A673 (cell line): ENCODE measurements at regions not wholly inside any gene's neighbourhood (a gene's known extent, or its start where the extent isn't known, plus 50 kb on each side); places are given as distances from the start of the nearest gene placed in this dataset.

Source experiments
- BruUV-seq: library from RNA; stranded (reverse); fragments of 400-500 nt; replicated peaks from 2 replicates; lab custom pipeline; 2021; lab: Mats Ljungman, UMichigan
- CTCF ChIA-PET: fragments of 300-600 bp; sonication (Branson Sonifier 250); formaldehyde crosslinking; loops from one replicate; lab custom pipeline; 2022; ENCODE audit warnings: antibody characterized with exemption; lab: Charles Lee
- POLR2A ChIA-PET: fragments of 300-600 bp; sonication (Branson Sonifier 250); formaldehyde crosslinking; loops from one replicate; lab custom pipeline; 2022; ENCODE audit warnings: antibody characterized with exemption; ENCODE audit not compliant: low non-redundant PET; lab: Charles Lee
- DNase-seq: peaks from one replicate; pipeline ENCODE4 v3.0.0-alpha.2; 2015; ENCODE audit warnings: low spot score
- H3K27ac ChIP-seq: fragments of 200-600 bp; sonication (generic); 2 replicates; pipeline ENCODE4 v1.5.1; 2016; ENCODE audit warnings: mixed run types, low read depth, mild to moderate bottlenecking, mixed read lengths, antibody characterized with exemption, low read length; ENCODE audit not compliant: poor library complexity, severe bottlenecking
- H3K27me3 ChIP-seq: fragments of 200-600 bp; sonication (generic); replicated peaks from 2 replicates; pipeline ENCODE4 v1.6.1; 2017; ENCODE audit warnings: mixed run types, low read depth, mild to moderate bottlenecking, mixed read lengths, antibody characterized with exemption, low read length; ENCODE audit not compliant: insufficient read depth, poor library complexity
- H3K36me3 ChIP-seq: fragments of 200-600 bp; sonication (generic); 2 replicates; pipeline ENCODE4 v1.6.1; 2016; ENCODE audit warnings: mixed run types, mild to moderate bottlenecking, mixed read lengths, antibody characterized with exemption, low read length; ENCODE audit not compliant: insufficient read depth, poor library complexity, severe bottlenecking
- H3K4me1 ChIP-seq: fragments of 200-600 bp; sonication (generic); 2 replicates; pipeline ENCODE4 v1.6.1; 2017; ENCODE audit warnings: mixed run types, mild to moderate bottlenecking, mixed read lengths, antibody characterized with exemption, low read length; ENCODE audit not compliant: insufficient read depth, poor library complexity, severe bottlenecking
- H3K4me3 ChIP-seq: fragments of 200-600 bp; sonication (generic); 2 replicates; pipeline ENCODE4 v1.5.1; 2016; ENCODE audit warnings: low read depth, mixed run types, mild to moderate bottlenecking, mixed read lengths, low read length; ENCODE audit not compliant: poor library complexity, severe bottlenecking
- H3K9me3 ChIP-seq: fragments of 200-600 bp; sonication (generic); 2 replicates; pipeline ENCODE4 v1.6.1; 2016; ENCODE audit warnings: mixed run types, low read depth, mild to moderate bottlenecking, mixed read lengths, antibody characterized with exemption, low read length; ENCODE audit not compliant: poor library complexity, severe bottlenecking
- EZH2 ChIP-seq: fragments of 200-600 bp; sonication (generic); IDR thresholded peaks from 2 replicates; pipeline ENCODE4 v1.6.1; 2017; ENCODE audit warnings: borderline replicate concordance, low read depth, mild to moderate bottlenecking, mixed read lengths, antibody characterized with exemption, low read length; ENCODE audit not compliant: poor library complexity, severe bottlenecking
- intact Hi-C: fragments of 100-400 bp; cut with micrococcal nuclease; formaldehyde crosslinking; loops from one replicate; pipeline ENCODE4 v1.10.0; 2022; ENCODE audit not compliant: unreplicated experiment
- TF ChIP-seq, protein P1 (sequence below): fragments of 300-800, 200-600 bp; sonication (generic); conservative IDR thresholded peaks from 2 replicates; pipeline ENCODE4 v1.5.1; 2017; ENCODE audit warnings: low read depth, mild to moderate bottlenecking, antibody characterized with exemption, low read length, moderate library complexity, mixed read lengths

DNA sequence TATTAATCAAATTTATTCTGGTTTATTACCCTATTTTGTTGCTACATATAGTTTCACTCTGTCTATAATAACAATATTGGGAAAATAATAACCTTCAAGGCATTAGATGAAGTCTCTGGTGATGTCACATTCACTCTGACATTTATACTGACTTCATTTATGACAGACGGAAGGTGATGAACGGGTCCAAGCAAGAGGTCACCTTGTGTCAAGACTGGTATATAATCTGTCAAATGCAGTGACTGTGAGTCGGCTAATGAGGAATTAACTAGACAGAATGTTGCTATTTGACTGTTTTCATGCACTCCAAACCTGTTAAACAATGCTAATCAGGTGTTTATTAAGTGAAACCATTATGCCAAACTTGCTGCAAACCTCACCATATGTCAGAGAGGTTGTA lies 800.5 kb upstream of the KLHL1 start:
- no peak overlapping the region for H3K27ac ChIP-seq
- no peaks in the 10 kb centered on the region for H3K36me3 ChIP-seq
- peaks cover 14% of the 10 kb centered on the region for H3K27me3 ChIP-seq
- H3K4me1 ChIP-seq: no peaks in the 10 kb centered on the region
- H3K9me3 ChIP-seq: no peaks in the 10 kb centered on the region
- no peak for DNase-seq
- POLR2A ChIA-PET: no interaction called here
- TF ChIP-seq, protein P1, sequence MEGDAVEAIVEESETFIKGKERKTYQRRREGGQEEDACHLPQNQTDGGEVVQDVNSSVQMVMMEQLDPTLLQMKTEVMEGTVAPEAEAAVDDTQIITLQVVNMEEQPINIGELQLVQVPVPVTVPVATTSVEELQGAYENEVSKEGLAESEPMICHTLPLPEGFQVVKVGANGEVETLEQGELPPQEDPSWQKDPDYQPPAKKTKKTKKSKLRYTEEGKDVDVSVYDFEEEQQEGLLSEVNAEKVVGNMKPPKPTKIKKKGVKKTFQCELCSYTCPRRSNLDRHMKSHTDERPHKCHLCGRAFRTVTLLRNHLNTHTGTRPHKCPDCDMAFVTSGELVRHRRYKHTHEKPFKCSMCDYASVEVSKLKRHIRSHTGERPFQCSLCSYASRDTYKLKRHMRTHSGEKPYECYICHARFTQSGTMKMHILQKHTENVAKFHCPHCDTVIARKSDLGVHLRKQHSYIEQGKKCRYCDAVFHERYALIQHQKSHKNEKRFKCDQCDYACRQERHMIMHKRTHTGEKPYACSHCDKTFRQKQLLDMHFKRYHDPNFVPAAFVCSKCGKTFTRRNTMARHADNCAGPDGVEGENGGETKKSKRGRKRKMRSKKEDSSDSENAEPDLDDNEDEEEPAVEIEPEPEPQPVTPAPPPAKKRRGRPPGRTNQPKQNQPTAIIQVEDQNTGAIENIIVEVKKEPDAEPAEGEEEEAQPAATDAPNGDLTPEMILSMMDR: no peak
- TF ChIP-seq EZH2: no peak
- BruUV-seq: no TSS peak
- H3K4me3 ChIP-seq: no peak overlapping the region
- CTCF ChIA-PET: no interaction called here
- intact Hi-C loops: no loop called here

DNA sequence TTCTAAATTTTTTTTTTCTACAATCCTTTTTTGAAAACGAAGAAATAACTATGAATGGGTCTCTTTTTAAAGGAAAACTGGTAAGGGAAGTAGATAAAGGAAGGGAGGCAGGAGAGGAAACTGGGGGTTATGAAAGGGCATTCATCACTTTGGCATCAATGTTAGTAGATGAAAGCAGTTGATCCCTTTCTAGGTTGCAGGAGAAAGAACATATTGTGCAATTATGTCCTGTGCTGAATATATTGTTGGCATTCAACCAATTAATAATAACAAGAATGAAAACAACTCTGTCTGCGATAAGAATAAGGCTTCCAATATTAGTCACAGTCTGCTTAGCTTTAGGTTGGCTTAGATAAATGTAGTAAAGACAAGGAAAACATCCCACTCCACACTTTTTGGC lies 796.8 kb upstream of the KLHL1 start:
- ChIA-PET CTCF (no interaction called here), POLR2A (no interaction called here)
- no peaks in the 10 kb centered on the region for H3K36me3 ChIP-seq
- H3K4me1 ChIP-seq: no peaks in the 10 kb centered on the region
- DNase-seq: no peak
- peaks cover 18% of the 10 kb centered on the region for H3K27me3 ChIP-seq
- H3K4me3 ChIP-seq: no peak overlapping the region
- intact Hi-C loops: no loop called here
- H3K27ac ChIP-seq: no peak overlapping the region
- TF ChIP-seq, protein P1: no peak
- no peak for TF ChIP-seq EZH2
- no peaks in the 10 kb centered on the region for H3K9me3 ChIP-seq
- BruUV-seq: no TSS peak

DNA sequence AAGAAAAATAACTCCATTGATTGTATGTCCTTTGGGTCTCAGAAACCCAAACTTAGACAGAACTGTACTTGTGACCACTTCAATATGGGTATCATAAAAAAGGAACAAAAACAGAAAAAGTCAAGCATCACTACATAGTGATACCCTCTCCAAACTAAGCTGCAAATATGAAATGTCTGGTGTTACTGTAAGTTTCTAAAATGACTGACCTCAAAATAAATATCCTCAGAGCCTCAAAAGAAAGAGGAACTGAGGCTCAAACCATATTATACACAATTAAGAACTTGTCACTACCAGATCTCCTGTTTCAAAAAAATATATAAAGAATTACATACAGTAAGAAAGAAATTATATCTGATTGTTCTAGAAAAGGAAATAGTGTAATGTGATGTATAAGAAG lies 787.9 kb upstream of the KLHL1 start:
- no peaks in the 10 kb centered on the region for H3K4me1 ChIP-seq
- TF ChIP-seq EZH2: no peak
- TF ChIP-seq, protein P1: no peak
- DNase-seq: no peak
- intact Hi-C loops: no loop called here
- H3K27ac ChIP-seq: no peak overlapping the region
- ChIA-PET CTCF (no interaction called here), POLR2A (no interaction called here)
- no peaks in the 10 kb centered on the region for H3K36me3 ChIP-seq
- no TSS peak for BruUV-seq
- H3K27me3 ChIP-seq: peaks cover 5% of the 10 kb centered on the region
- no peak overlapping the region for H3K4me3 ChIP-seq
- no peaks in the 10 kb centered on the region for H3K9me3 ChIP-seq
